ENCODE measurements at regions not wholly inside any gene's neighbourhood (a gene's known extent, or its start where the extent isn't known, plus 50 kb on each side); places are given as distances from the start of the nearest gene placed in this dataset.

DNA sequence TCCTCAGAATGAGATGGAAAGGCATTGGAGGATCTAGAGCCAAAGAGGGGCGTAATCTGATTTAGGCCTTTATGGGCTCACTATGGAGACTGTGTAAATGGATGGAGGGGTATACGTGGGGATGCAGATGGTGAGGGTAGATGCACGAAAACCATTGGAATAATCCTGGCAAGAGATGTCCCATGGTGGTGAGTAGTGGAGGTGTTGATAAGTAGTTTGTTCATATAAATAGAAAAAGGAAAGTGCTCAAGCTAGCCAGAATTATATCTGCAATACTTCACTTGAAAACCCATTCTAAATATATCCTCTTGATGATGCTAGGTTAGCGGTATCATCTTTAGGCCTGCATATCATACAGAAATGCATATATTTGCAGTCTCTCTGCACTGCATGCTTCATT, 459.7 kb downstream of the CDH2 start:
- Mint-ChIP-seq H3K27ac (ENCODE audit: low read depth, unreplicated experiment) (no peak overlapping the region), H3K9me3 (ENCODE audit: unreplicated experiment) (no peaks in the 10 kb centered on the region), H3K27me3 (ENCODE audit: insufficient read depth, unreplicated experiment) (no peaks in the 10 kb centered on the region), H3K4me1 (ENCODE audit: insufficient read depth, unreplicated experiment) (no peaks in the 10 kb centered on the region), H3K4me3 (ENCODE audit: unreplicated experiment) (no peak overlapping the region), H3K36me3 (ENCODE audit: insufficient read depth, unreplicated experiment) (no peaks in the 10 kb centered on the region)
- TF ChIP-seq, protein P1, sequence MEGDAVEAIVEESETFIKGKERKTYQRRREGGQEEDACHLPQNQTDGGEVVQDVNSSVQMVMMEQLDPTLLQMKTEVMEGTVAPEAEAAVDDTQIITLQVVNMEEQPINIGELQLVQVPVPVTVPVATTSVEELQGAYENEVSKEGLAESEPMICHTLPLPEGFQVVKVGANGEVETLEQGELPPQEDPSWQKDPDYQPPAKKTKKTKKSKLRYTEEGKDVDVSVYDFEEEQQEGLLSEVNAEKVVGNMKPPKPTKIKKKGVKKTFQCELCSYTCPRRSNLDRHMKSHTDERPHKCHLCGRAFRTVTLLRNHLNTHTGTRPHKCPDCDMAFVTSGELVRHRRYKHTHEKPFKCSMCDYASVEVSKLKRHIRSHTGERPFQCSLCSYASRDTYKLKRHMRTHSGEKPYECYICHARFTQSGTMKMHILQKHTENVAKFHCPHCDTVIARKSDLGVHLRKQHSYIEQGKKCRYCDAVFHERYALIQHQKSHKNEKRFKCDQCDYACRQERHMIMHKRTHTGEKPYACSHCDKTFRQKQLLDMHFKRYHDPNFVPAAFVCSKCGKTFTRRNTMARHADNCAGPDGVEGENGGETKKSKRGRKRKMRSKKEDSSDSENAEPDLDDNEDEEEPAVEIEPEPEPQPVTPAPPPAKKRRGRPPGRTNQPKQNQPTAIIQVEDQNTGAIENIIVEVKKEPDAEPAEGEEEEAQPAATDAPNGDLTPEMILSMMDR (IDR thresholded peaks at IDR 0.05; ENCODE audit: unreplicated experiment) = no peak
- DNase-seq (ENCODE audit: unreplicated experiment) = no peak
- POLR2A ChIA-PET = interaction anchor here (0.6 kb wide), 1 partner anchor 117 kb away, joined by 3 read pairs; no protein-coding TSS in a partner anchor
- intact Hi-C loops (cut with micrococcal nuclease) = no loop called here
- no TSS peak for BruUV-seq (replicated peaks)
- CTCF ChIA-PET = no interaction called here

DNA sequence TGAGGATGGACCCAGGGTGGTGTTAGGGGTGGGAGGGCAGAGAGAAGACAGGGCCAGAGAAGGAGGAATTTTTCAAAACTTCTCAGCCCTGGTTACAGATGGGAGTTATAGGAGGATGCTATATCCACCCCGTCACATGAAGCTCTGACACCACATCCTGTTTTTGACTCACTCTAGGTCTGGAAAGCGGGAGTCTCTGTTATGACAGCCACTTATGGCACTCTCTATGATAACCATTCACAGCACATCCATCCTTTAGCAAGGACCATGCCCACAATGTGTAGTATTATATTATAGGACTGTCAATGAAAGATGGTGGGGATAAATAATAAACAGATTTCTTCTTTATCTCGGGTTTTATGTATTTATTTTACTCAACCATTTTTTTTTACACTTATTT, 461.2 kb downstream of the CDH2 start:
- no peaks in the 10 kb centered on the region for H3K4me1 Mint-ChIP-seq (ENCODE audit: insufficient read depth, unreplicated experiment)
- no peak overlapping the region for H3K4me3 Mint-ChIP-seq (ENCODE audit: unreplicated experiment)
- H3K9me3 Mint-ChIP-seq (ENCODE audit: unreplicated experiment) = peaks cover 2% of the 10 kb centered on the region
- ChIA-PET CTCF (interaction anchor here (1.0 kb wide), 1 partner anchor 31 kb away, joined by 7 read pairs; no protein-coding TSS in a partner anchor), POLR2A (no interaction called here)
- no peaks in the 10 kb centered on the region for H3K27me3 Mint-ChIP-seq (ENCODE audit: insufficient read depth, unreplicated experiment)
- TF ChIP-seq, protein P1 (IDR thresholded peaks at IDR 0.05; ENCODE audit: unreplicated experiment) = no peak
- H3K36me3 Mint-ChIP-seq (ENCODE audit: insufficient read depth, unreplicated experiment) = no peaks in the 10 kb centered on the region
- no TSS peak for BruUV-seq (replicated peaks)
- DNase-seq (ENCODE audit: unreplicated experiment) = no peak
- intact Hi-C loops (cut with micrococcal nuclease) = no loop called here
- H3K27ac Mint-ChIP-seq (ENCODE audit: low read depth, unreplicated experiment) = no peak overlapping the region

DNA sequence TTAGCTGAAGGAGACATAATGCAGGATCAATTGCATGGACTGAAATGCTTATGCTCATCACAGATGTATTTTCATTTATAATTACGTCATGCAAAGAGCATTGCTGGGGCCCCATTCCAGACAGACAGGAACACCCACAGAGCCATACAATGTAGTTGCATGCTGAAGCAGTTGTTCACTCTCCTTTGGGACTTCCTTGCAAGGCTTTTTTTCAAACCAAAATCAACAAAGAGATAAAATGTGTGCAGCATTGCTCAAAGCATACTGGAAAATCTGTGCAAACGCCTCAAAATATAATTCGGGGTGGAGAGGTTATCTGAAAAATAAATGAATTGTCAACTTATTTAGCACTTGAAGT, 463.2 kb downstream of the CDH2 start:
- no peaks in the 10 kb centered on the region for H3K4me1 Mint-ChIP-seq (ENCODE audit: insufficient read depth, unreplicated experiment)
- no peak for DNase-seq (ENCODE audit: unreplicated experiment)
- H3K4me3 Mint-ChIP-seq (ENCODE audit: unreplicated experiment) = no peak overlapping the region
- BruUV-seq (replicated peaks) = no TSS peak
- H3K27ac Mint-ChIP-seq (ENCODE audit: low read depth, unreplicated experiment) = no peak overlapping the region
- CTCF ChIA-PET = no interaction called here
- H3K27me3 Mint-ChIP-seq (ENCODE audit: insufficient read depth, unreplicated experiment) = no peaks in the 10 kb centered on the region
- POLR2A ChIA-PET = no interaction called here
- TF ChIP-seq, protein P1 (IDR thresholded peaks at IDR 0.05; ENCODE audit: unreplicated experiment) = no peak
- peaks cover 9% of the 10 kb centered on the region for H3K9me3 Mint-ChIP-seq (ENCODE audit: unreplicated experiment)
- no peaks in the 10 kb centered on the region for H3K36me3 Mint-ChIP-seq (ENCODE audit: insufficient read depth, unreplicated experiment)
- intact Hi-C loops (cut with micrococcal nuclease) = no loop called here

DNA sequence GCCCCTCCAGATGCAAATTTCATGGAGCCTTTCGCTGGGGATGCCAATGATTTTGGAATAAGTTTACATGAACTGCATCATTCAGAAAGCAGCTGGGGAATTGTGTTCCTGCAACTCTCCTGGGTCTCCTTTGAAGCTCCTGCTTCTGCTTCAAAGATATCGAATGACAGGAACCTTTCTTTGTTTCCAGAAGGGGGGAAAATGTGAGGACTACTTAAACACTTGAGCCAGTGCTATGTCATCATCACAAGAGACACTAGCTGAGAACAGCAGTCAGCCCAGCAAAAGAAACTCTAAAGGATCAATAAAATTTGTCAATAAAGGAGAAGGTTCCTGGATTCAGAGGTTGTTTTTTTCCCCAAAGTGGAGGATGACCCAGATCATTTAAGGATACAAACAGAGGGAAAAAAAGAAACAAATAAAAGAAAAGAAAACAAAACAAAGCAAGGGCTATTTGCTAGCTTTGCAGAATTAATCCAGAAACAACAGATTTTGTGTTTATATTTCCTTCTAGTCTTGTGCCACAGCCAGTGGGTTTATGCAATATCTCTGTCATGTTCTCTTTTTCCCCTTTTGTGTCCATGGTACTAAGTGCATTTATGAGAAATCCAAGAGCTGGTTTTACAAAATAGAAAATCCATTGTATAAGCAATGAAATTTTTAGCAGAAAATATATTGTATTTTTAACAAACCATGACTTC, 463.7 kb downstream of the CDH2 start:
- ChIA-PET POLR2A (no interaction called here), CTCF (interaction anchor here (1.2 kb wide), 1 partner anchor 37 kb away, joined by 3 read pairs; no protein-coding TSS in a partner anchor)
- no peak for DNase-seq (ENCODE audit: unreplicated experiment)
- no peaks in the 10 kb centered on the region for H3K27me3 Mint-ChIP-seq (ENCODE audit: insufficient read depth, unreplicated experiment)
- intact Hi-C loops (cut with micrococcal nuclease) = no loop called here
- H3K4me1 Mint-ChIP-seq (ENCODE audit: insufficient read depth, unreplicated experiment) = no peaks in the 10 kb centered on the region
- no peak overlapping the region for H3K4me3 Mint-ChIP-seq (ENCODE audit: unreplicated experiment)
- TF ChIP-seq, protein P1 (IDR thresholded peaks at IDR 0.05; ENCODE audit: unreplicated experiment) = no peak
- peaks cover 9% of the 10 kb centered on the region for H3K9me3 Mint-ChIP-seq (ENCODE audit: unreplicated experiment)
- no TSS peak for BruUV-seq (replicated peaks)
- H3K27ac Mint-ChIP-seq (ENCODE audit: low read depth, unreplicated experiment) = no peak overlapping the region
- H3K36me3 Mint-ChIP-seq (ENCODE audit: insufficient read depth, unreplicated experiment) = no peaks in the 10 kb centered on the region

Measured in MCF 10A (cell line).